HG02678 (cell line): ENCODE measurements at regions not wholly inside any gene's neighbourhood (a gene's known extent, or its start where the extent isn't known, plus 50 kb on each side); places are given as distances from the start of the nearest gene placed in this dataset.

Source experiments
- ATAC-seq: cut with Tn5 transposase; IDR thresholded peaks from one replicate; pipeline ENCODE4 v1.9.1; 2021; ENCODE audit warnings: mild to moderate bottlenecking, moderate library complexity; ENCODE audit not compliant: unreplicated experiment

GRCh38 chr13:78997902-78998629 is 339.1 kb upstream of the OBI1 start:
- ATAC-seq: no peak

- no peak for ATAC-seq
These were observed 334.8 kb upstream of the OBI1 start for GRCh38 chr13:78993792-78994191.

GRCh38 chr13:78981913-78982312 is 323.0 kb upstream of the OBI1 start:
- ATAC-seq: no peak

GRCh38 chr13:78979349-78979748 is 320.4 kb upstream of the OBI1 start:
- ATAC-seq: no peak

GRCh38 chr13:78978381-78978998 is 319.5 kb upstream of the OBI1 start:
- peak; percentile 98 for ATAC-seq

GRCh38 chr13:78977311-78977710 is 318.4 kb upstream of the OBI1 start:
- no peak for ATAC-seq

- no peak for ATAC-seq
These were observed 317.7 kb upstream of the OBI1 start for GRCh38 chr13:78976696-78977095.

- ATAC-seq: no peak
These were observed 313.6 kb upstream of the OBI1 start for GRCh38 chr13:78972561-78972960.

GRCh38 chr13:78971355-78972025 is 312.5 kb upstream of the OBI1 start:
- no peak for ATAC-seq

GRCh38 chr13:78960881-78961280 is 301.9 kb upstream of the OBI1 start:
- ATAC-seq: no peak

GRCh38 chr13:78958006-78958405 is 299.1 kb upstream of the OBI1 start:
- no peak for ATAC-seq

GRCh38 chr13:78940455-78941130 is 281.6 kb upstream of the OBI1 start:
- ATAC-seq: no peak

- ATAC-seq: no peak
These were observed 275.4 kb upstream of the OBI1 start for GRCh38 chr13:78934336-78934735.

GRCh38 chr13:78915015-78915414 is 256.1 kb upstream of the OBI1 start:
- ATAC-seq: no peak

GRCh38 chr13:78913656-78914055 is 254.7 kb upstream of the OBI1 start:
- no peak for ATAC-seq

GRCh38 chr13:78910147-78910546 is 251.2 kb upstream of the OBI1 start:
- no peak for ATAC-seq

GRCh38 chr13:78909276-78909675 is 250.3 kb upstream of the OBI1 start:
- no peak for ATAC-seq

GRCh38 chr13:78907006-78907405 is 248.1 kb upstream of the OBI1 start:
- ATAC-seq: no peak

GRCh38 chr13:78897200-78897599 is 238.2 kb upstream of the OBI1 start:
- ATAC-seq: no peak

GRCh38 chr13:78884571-78884970 is 225.6 kb upstream of the OBI1 start:
- ATAC-seq: no peak

- no peak for ATAC-seq
These were observed 222.8 kb upstream of the OBI1 start for GRCh38 chr13:78881751-78882150.

GRCh38 chr13:78881054-78881453 is 222.1 kb upstream of the OBI1 start:
- ATAC-seq: no peak
